ENCODE measurements at regions not wholly inside any gene's neighbourhood (a gene's known extent, or its start where the extent isn't known, plus 50 kb on each side); places are given as distances from the start of the nearest gene placed in this dataset.

DNA sequence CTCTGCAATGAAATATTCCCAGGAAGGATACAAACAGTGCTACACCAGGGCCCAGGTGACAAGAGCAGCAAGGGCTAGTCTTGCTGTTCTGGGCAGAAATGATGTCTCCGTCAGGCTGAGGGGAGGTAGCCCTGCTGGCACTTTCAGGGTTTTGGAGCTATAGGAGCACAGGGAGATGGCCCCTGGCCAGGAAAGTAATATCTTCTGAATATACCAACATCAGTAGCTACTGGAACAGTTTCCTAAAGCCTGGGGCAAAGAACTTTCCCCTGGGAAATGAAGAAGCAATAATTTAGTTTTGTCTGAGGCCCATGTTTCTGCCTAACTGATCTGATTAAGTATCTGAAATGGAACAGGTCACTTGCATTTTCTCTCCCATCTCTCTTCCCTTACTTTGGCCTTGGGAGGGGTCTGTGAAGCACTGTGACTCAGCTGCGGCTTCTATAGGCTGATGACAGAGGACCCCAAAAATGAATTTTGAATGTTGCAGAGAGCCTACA lies 489.1 kb upstream of the PODXL start:
- no peaks in the 10 kb centered on the region for H3K27me3 Mint-ChIP-seq (ENCODE audit: low read depth)
- H3K27ac Mint-ChIP-seq: no peak overlapping the region
- no peaks in the 10 kb centered on the region for H3K9me3 Mint-ChIP-seq
- DNase-seq (ENCODE audit: low spot score): no peak
- H3K4me1 Mint-ChIP-seq (ENCODE audit: low read depth): no peaks in the 10 kb centered on the region
- no peak overlapping the region for H3K4me3 Mint-ChIP-seq
- no peaks in the 10 kb centered on the region for H3K36me3 Mint-ChIP-seq (ENCODE audit: low read depth)

DNA sequence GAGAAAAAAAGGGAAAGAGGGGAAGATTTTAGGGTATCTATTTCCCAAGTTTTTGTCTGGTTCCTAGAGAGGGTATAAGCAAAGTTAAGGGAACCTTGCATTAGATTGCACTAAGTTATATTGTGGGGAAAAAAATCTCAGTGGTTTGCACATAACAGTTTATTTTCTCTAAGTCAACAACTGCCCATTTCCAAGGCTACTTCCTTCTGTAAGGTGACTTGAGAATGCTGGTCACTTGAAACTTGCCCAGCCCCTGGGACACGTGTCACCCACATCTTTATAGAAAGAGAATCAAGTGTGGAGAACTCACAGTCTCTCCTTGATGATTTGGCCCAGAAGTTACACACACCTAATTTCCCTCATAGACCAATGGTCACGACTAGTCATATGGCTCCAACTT lies 488.6 kb upstream of the PODXL start:
- Mint-ChIP-seq H3K36me3 (ENCODE audit: low read depth) (no peaks in the 10 kb centered on the region), H3K27ac (no peak overlapping the region), H3K4me3 (no peak overlapping the region), H3K4me1 (ENCODE audit: low read depth) (no peaks in the 10 kb centered on the region), H3K27me3 (ENCODE audit: low read depth) (no peaks in the 10 kb centered on the region), H3K9me3 (no peaks in the 10 kb centered on the region)
- no peak for DNase-seq (ENCODE audit: low spot score)

DNA sequence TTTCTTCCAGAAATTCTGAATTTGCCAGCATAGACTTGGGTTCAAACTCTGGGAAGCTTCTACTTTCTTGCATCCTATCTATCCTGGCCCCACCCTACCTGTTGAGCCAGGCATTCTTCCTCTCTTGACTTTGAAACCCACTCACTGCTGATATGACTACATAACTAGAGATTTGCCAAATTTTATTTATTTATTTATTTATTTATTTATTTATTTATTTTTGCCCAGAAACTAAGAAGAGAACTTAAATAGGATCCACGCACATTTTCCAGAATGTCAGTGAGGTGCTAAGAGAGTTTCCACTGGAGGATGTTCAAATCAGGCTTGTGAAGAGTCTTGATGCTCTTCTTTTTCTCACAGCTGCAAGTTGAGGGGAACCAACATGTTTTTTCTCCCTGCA lies 487.8 kb upstream of the PODXL start:
- H3K36me3 Mint-ChIP-seq (ENCODE audit: low read depth): no peaks in the 10 kb centered on the region
- no peak overlapping the region for H3K27ac Mint-ChIP-seq
- no peaks in the 10 kb centered on the region for H3K4me1 Mint-ChIP-seq (ENCODE audit: low read depth)
- no peak overlapping the region for H3K4me3 Mint-ChIP-seq
- no peaks in the 10 kb centered on the region for H3K9me3 Mint-ChIP-seq
- no peaks in the 10 kb centered on the region for H3K27me3 Mint-ChIP-seq (ENCODE audit: low read depth)
- DNase-seq (ENCODE audit: low spot score): no peak

DNA sequence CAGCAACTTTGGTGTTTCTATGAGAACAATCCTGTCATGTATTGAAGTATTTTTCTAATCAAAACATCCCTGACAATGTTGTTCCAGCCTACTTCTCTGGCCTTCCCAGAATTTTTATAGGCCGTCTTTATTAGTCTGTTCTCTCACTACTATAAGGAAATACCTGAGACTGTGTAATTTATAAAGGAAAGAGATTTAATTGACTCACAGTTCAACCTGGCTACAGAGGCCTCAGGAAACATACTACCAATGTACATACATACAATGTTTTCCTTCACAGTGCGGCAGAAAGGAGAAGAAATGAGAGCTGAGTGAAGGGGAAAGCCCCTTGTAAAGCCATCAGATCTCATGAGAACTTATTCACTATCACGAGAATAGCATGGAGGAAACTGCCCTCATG lies 484.7 kb upstream of the PODXL start:
- no peak overlapping the region for H3K4me3 Mint-ChIP-seq
- no peaks in the 10 kb centered on the region for H3K4me1 Mint-ChIP-seq (ENCODE audit: low read depth)

DNA sequence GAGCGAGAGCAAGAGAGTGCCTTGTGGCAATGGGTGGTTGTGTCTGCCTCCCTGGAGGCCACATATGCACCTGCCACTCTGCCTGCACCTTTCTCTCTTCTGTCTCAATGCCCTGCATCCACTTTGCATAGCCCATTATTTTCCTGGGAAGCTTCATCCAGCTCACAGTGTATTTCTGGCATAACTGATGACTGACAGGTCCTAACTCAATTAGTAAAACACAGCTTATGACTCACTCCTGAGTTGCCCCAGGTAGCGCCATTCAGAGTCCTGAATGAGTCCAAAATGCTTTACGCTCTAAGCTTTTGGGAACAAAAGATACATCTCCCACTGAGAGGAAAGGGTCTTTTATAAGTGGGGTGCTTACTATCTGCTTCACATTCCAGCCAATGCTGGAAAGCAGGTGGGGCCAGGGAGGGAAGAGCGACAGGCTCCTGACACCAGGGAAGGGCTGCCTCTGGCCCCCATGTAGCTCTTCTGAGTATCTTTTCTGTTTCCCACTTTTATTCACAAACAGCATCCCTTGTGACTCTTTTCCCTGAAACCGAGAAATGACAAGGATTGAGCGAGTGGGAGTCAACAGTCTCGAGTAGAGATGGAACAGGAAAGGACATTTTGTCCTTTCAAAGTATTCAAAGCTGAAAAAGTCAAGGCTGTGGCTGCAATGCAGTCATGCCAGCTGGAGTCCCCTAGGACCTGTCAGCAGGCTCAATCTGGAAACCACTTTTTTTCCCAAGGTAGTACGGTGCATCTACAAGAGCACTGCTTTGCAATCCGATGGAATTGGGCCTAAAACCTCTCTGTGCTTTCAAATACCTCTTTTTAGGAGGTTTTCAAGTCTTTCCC lies 479.3 kb upstream of the PODXL start:
- H3K27ac Mint-ChIP-seq: no peak overlapping the region

More for the DNA sequence above, 484.7 kb upstream of the PODXL start:
- no peak overlapping the region for H3K27ac Mint-ChIP-seq
- H3K9me3 Mint-ChIP-seq: no peaks in the 10 kb centered on the region
- H3K27me3 Mint-ChIP-seq (ENCODE audit: low read depth): no peaks in the 10 kb centered on the region
- no peaks in the 10 kb centered on the region for H3K36me3 Mint-ChIP-seq (ENCODE audit: low read depth)
- DNase-seq (ENCODE audit: low spot score): no peak

DNA sequence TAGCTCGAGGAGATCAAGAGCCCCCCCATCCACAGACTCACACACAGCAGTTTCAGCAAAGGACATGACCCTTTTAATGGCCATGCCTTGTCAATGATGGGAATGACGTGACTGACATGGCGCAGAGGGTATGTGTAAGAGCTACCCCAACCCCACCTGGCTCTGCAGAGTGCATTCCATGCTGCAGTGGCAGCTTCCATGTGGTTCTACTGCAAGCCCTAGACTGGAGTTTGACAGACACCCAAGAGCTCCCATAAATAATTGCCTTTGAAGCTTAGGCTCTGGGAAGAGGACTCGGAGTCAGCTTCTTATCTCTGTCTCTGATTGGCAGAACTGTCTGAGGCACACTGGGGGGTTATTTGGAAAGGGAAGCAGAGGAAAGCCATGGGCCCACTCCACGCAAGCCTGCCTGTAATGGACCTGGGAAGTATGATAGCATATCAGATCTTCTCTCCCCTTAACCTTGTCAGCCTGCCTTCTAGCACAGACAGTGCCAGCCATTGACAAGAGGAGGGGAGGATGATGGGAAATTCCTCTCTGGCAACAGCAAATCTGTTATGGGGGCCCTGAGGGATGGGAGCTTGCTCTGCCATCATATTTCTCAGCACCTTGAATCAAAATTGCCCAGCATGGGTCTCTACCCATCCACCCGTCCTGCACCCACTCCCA lies 478.5 kb upstream of the PODXL start:
- Mint-ChIP-seq H3K27ac (no peak overlapping the region), H3K36me3 (ENCODE audit: low read depth) (no peaks in the 10 kb centered on the region), H3K4me3 (no peak overlapping the region), H3K9me3 (no peaks in the 10 kb centered on the region), H3K27me3 (ENCODE audit: low read depth) (no peaks in the 10 kb centered on the region), H3K4me1 (ENCODE audit: low read depth) (no peaks in the 10 kb centered on the region)
- no peak for DNase-seq (ENCODE audit: low spot score)

More for the DNA sequence above, 479.3 kb upstream of the PODXL start:
- Mint-ChIP-seq H3K27me3 (ENCODE audit: low read depth) (no peaks in the 10 kb centered on the region), H3K36me3 (ENCODE audit: low read depth) (no peaks in the 10 kb centered on the region), H3K4me3 (no peak overlapping the region), H3K9me3 (no peaks in the 10 kb centered on the region), H3K4me1 (ENCODE audit: low read depth) (no peaks in the 10 kb centered on the region)
- no peak for DNase-seq (ENCODE audit: low spot score)

DNA sequence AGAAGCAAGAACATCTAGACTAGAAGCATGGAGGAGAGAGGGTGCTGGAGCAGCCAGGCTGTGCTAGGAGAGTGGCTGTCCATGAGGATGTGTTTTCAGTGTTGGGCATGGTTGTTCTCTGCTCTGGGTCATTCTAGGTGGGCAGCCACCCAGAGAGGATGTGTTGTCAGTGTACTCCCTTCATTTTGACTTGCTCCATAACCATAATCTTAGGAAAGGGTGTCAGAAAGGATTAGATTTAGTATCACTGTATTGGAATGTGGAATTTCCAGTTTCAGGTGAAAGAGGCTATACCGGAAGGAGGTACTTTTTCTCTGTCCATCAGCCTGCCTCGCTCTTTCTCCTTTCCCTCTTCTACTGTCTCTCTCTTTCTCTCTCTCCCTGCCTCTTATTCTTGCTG lies 474.5 kb upstream of the PODXL start:
- Mint-ChIP-seq H3K27ac (no peak overlapping the region), H3K9me3 (no peaks in the 10 kb centered on the region), H3K27me3 (ENCODE audit: low read depth) (no peaks in the 10 kb centered on the region), H3K4me3 (no peak overlapping the region), H3K36me3 (ENCODE audit: low read depth) (no peaks in the 10 kb centered on the region), H3K4me1 (ENCODE audit: low read depth) (no peaks in the 10 kb centered on the region)
- DNase-seq (ENCODE audit: low spot score): no peak

DNA sequence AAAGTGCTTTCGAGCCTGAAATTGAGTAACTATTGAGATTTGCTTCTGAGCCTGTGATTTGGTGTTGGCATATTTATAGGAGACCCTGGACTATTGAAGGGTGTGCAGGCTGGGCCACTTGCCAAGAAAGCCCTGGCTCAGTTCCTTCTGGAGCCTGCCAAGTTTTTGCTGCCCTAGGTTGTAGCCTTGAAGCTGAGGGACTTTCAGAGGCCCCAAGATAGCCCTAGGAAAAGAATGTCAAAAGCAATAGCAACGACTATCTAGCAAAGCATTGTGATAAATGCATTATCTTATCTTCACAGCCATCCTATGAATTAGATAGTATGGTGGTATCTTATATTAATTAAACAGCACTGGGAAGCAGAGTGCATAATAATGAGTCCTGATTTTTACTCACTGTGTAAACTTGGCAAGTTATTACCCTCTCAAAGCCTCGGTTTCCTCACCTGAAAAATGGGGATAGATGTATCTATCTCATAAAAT lies 473.7 kb upstream of the PODXL start:
- Mint-ChIP-seq H3K36me3 (ENCODE audit: low read depth) (no peaks in the 10 kb centered on the region), H3K9me3 (no peaks in the 10 kb centered on the region), H3K4me1 (ENCODE audit: low read depth) (no peaks in the 10 kb centered on the region), H3K27ac (no peak overlapping the region), H3K4me3 (no peak overlapping the region), H3K27me3 (ENCODE audit: low read depth) (no peaks in the 10 kb centered on the region)
- DNase-seq (ENCODE audit: low spot score): no peak

DNA sequence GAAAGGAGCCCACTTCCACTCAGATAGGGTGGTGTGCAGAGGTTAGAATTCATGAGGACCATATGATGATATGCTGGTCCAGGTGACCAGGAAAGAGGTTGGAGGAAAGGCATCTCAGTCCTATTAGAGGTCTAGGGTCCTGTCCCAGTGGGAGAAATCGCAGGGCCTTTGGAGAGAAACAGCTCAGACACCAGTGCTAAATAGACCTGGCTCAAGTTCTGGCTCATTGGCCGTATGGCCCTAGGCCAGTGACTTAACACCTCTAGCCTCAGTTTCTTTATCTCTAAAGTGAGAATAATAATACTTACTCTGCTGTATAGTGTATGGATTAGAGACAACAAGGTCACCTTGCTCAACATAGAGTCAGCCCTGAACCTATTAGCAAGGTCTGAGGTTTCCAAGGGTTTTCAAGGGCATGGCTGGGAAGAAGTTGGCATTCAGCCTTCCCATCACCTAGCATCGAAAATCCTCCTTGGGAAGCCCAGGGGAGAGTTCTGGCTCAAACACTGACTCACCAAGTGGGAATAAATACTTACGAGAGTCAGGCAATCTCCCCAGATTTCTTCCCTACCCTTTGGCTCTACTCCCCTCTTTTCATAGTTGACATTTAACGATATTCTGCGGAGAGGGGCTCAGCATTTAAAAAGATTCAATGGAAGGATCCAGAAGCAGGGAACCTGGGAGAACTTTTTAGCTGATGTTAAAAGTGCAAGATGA lies 473.1 kb upstream of the PODXL start:
- H3K4me3 Mint-ChIP-seq: no peak overlapping the region

DNA sequence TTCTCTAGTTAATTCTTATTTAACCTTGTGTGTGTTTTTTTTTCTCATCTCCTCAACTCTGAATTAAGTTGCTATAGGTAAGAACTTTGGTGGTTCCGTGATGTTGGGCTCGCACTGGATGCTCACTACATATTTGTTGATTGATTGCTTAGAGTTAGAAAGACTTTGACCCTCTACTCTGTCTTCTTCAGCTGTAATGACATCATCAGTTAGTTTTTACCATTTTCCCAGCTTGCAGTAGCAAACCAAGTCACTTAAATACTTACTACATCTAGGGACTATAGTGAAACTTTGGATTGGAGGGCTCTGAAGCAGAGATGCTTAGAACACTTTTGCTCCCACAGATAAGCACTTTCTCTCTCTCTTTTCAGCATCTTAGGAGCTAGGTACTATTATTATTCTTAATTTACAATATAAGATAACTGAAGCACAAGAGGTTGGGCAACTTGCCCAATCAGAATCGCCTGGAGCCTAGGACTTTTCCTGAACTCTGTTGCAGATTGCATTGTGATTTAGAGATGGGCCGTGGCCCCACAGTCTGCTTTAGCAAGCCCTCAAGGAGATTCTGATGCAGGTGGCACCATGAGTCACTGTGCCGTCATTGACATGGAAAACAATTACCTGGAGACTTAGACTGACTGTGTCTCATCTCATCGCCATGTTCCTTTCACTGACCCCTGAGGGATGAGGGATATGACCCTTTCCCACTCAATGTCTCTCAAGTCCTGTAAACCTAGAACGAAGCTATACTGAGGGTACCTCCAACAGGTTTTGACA lies 471.9 kb upstream of the PODXL start:
- no peak for DNase-seq (ENCODE audit: low spot score)
- Mint-ChIP-seq H3K4me1 (ENCODE audit: low read depth) (no peaks in the 10 kb centered on the region), H3K4me3 (no peak overlapping the region), H3K27ac (no peak overlapping the region), H3K9me3 (no peaks in the 10 kb centered on the region), H3K27me3 (ENCODE audit: low read depth) (no peaks in the 10 kb centered on the region), H3K36me3 (ENCODE audit: low read depth) (no peaks in the 10 kb centered on the region)

More for the DNA sequence above, 473.1 kb upstream of the PODXL start:
- DNase-seq (ENCODE audit: low spot score): no peak
- no peaks in the 10 kb centered on the region for H3K4me1 Mint-ChIP-seq (ENCODE audit: low read depth)
- H3K9me3 Mint-ChIP-seq: no peaks in the 10 kb centered on the region
- H3K36me3 Mint-ChIP-seq (ENCODE audit: low read depth): no peaks in the 10 kb centered on the region
- H3K27me3 Mint-ChIP-seq (ENCODE audit: low read depth): no peaks in the 10 kb centered on the region
- H3K27ac Mint-ChIP-seq: no peak overlapping the region

DNA sequence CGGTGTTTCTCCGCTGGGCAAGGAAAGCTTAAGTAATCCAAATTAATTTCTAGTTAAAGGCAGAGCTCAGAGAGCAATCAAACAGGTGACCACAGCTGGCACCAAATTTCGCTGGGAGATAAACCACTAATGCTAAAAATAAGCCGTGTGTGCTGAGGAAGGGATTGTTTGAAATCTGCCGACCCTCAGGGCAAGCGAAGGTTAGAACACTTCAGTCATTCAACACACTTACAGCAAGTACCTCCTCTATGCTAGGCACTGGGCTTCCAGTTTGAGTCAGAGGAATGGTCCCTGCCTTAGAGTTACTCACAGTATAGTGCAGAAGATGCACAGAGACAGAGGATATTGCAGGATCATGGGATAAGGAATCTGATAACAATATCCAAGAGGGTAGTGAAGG lies 467.9 kb upstream of the PODXL start:
- Mint-ChIP-seq H3K9me3 (no peaks in the 10 kb centered on the region), H3K36me3 (ENCODE audit: low read depth) (no peaks in the 10 kb centered on the region), H3K27me3 (ENCODE audit: low read depth) (no peaks in the 10 kb centered on the region), H3K27ac (no peak overlapping the region), H3K4me1 (ENCODE audit: low read depth) (no peaks in the 10 kb centered on the region), H3K4me3 (no peak overlapping the region)
- no peak for DNase-seq (ENCODE audit: low spot score)

DNA sequence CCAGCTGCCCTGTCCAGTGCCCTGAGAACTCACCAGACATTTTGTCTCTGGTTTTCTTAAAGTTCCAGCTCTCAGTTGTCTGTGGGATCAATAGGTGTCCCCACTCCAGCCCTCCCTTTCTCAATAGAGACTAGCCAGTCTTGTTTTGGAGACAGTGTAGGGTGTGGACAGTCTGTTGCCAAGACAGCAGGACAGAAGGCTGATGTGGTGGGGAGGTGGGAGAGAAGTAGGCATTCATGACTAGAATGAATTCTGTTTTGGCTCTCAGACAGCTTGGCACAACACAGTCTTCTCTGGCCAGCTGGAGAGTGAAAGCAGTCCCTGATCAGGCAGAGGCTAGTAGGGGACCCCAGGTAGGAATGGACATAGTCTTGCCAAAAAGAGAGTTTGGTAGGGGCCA lies 467.0 kb upstream of the PODXL start:
- no peak overlapping the region for H3K27ac Mint-ChIP-seq
- H3K27me3 Mint-ChIP-seq (ENCODE audit: low read depth): no peaks in the 10 kb centered on the region
- H3K4me3 Mint-ChIP-seq: no peak overlapping the region
- DNase-seq (ENCODE audit: low spot score): no peak
- no peaks in the 10 kb centered on the region for H3K9me3 Mint-ChIP-seq
- H3K36me3 Mint-ChIP-seq (ENCODE audit: low read depth): no peaks in the 10 kb centered on the region
- H3K4me1 Mint-ChIP-seq (ENCODE audit: low read depth): no peaks in the 10 kb centered on the region

DNA sequence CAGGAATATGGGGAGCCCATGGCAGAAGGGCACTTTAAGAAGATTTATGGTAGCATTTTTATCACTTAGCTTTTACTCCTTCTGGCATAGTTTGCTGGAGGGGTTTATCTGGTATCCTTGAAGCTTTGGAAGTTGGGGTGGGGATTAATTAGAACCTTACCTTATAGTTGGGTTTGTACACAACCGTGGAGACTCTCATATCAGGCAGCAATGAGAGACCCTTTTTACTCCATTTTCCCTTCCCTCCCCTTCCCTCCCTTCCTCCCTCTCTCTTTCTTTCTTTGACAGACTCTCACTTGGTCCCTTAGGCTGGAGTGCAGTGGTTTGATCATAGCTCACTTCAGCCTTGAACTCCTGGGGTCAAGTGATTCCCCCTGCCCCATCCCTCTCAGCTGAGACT lies 465.8 kb upstream of the PODXL start:
- no peak for DNase-seq (ENCODE audit: low spot score)
- no peaks in the 10 kb centered on the region for H3K4me1 Mint-ChIP-seq (ENCODE audit: low read depth)
- H3K4me3 Mint-ChIP-seq: no peak overlapping the region
- H3K27me3 Mint-ChIP-seq (ENCODE audit: low read depth): no peaks in the 10 kb centered on the region
- no peak overlapping the region for H3K27ac Mint-ChIP-seq
- no peaks in the 10 kb centered on the region for H3K36me3 Mint-ChIP-seq (ENCODE audit: low read depth)
- H3K9me3 Mint-ChIP-seq: no peaks in the 10 kb centered on the region
